HepG2 (cell line): ENCODE measurements at regions not wholly inside any gene's neighbourhood (a gene's known extent, or its start where the extent isn't known, plus 50 kb on each side); places are given as distances from the start of the nearest gene placed in this dataset.

Experiments used
- ATAC-seq: fragments of 200-7000 bp; cut with Tn5 transposase; 3 replicates; pipeline ENCODE4 v1.9.1; 2020; ENCODE audit warnings: mild to moderate bottlenecking, moderate library complexity
- BruUV-seq: library from RNA; stranded (reverse); fragments of 400-500 nt; replicated peaks from 2 replicates; lab custom pipeline; 2021; lab: Mats Ljungman, UMichigan
- CTCF ChIA-PET: fragments of 300-600 bp; formaldehyde crosslinking; extraction: SDS; loops from one replicate; lab custom pipeline; 2021; ENCODE audit warnings: low total read pairs, inconsistent platforms, low intra/inter-chr PET ratio; lab: Yijun Ruan, JAX
- POLR2A ChIA-PET: fragments of 350-600 bp; sonication (Branson Sonifier 250); formaldehyde crosslinking; loops from one replicate; lab custom pipeline; 2020; ENCODE audit warnings: antibody characterized with exemption, inconsistent platforms; lab: Yijun Ruan, JAX
- DNase-seq: peaks from one replicate; pipeline ENCODE4 v3.0.0-alpha.2; 2015; ENCODE audit warnings: low spot score
- FAIRE-seq: peaks from 3 replicates; lab custom pipeline; 2011; peaks lifted over from hg19 to GRCh38; lab: Jason Lieb, UNC
- H2AFZ ChIP-seq: one replicate; pipeline ENCODE4 v1.6.1; 2011; ENCODE audit warnings: low read length, inconsistent platforms
- H3K27ac ChIP-seq: fragments of 300-600 bp; 3 replicates; pipeline ENCODE4 v1.8.0; 2011; ENCODE audit warnings: mixed run types, mild to moderate bottlenecking, mixed read lengths, low read length, inconsistent platforms; ENCODE audit not compliant: insufficient read depth; ENCODE audit errors: extremely low read length
- H3K27me3 ChIP-seq, 2 experiments: fragments of 200-600 bp in 1 of 2; 2 replicates in 1 of 2; 3 replicates in 1 of 2; pipeline versions ENCODE4 v1.6.0 to v1.8.0; 2011; ENCODE audit warnings: low read length in 2 of 2, mild to moderate bottlenecking in 2 of 2, moderate library complexity in 2 of 2, inconsistent platforms in 1 of 2; ENCODE audit not compliant: insufficient read depth in 2 of 2, control insufficient read depth in 1 of 2
- H3K36me3 ChIP-seq, 2 experiments: fragments of 200-600 bp in 1 of 2; replicated peaks in 1 of 2; 2 replicates in 1 of 2; 3 replicates in 1 of 2; pipeline versions ENCODE4 v1.5.1 to v1.8.0; 2011; ENCODE audit warnings: low read length in 2 of 2, inconsistent platforms in 1 of 2; ENCODE audit not compliant: insufficient read depth in 2 of 2, control insufficient read depth in 1 of 2
- H3K4me1 ChIP-seq: 2 replicates; pipeline ENCODE4 v1.5.1; 2012; ENCODE audit warnings: low read length, inconsistent platforms; ENCODE audit not compliant: insufficient read depth
- H3K4me2 ChIP-seq: 2 replicates; pipeline ENCODE4 v1.6.0; 2011; ENCODE audit warnings: low read depth, low read length, inconsistent platforms
- H3K4me3 ChIP-seq, 3 experiments: fragments of 200-600 bp in 1 of 3; sonication (generic), shearing (Covaris generic) in 1 of 3; replicated peaks in 1 of 3; 2 replicates each; pipeline ENCODE4 v1.5.1; 2011 to 2016; ENCODE audit warnings: low read length in 3 of 3, inconsistent platforms in 2 of 3, low read depth in 2 of 3, mild to moderate bottlenecking in 2 of 3, control low read depth in 1 of 3, mixed read lengths in 1 of 3; ENCODE audit not compliant: insufficient read depth in 1 of 3
- H3K79me2 ChIP-seq: one replicate; pipeline ENCODE4 v1.6.1; 2011; ENCODE audit warnings: low read length, inconsistent platforms; ENCODE audit not compliant: insufficient read depth
- H3K9ac ChIP-seq: 2 replicates; pipeline ENCODE4 v1.6.0; 2011; ENCODE audit warnings: mild to moderate bottlenecking, low read depth, low read length, inconsistent platforms; ENCODE audit not compliant: insufficient read depth
- H3K9me3 ChIP-seq: 2 replicates; pipeline ENCODE4 v1.5.1; 2012; ENCODE audit warnings: mild to moderate bottlenecking, low read length
- H4K20me1 ChIP-seq: 2 replicates; pipeline ENCODE4 v1.6.0; 2011; ENCODE audit warnings: inconsistent platforms, mild to moderate bottlenecking, low read length, moderate library complexity; ENCODE audit not compliant: insufficient read depth
- ARNTL ChIP-seq: sonication (generic); formaldehyde crosslinking; IDR thresholded peaks from 2 replicates; pipeline ENCODE4 v1.4.0; 2020; ENCODE audit warnings: mild to moderate bottlenecking, missing genetic modification reagents
- RERE ChIP-seq: IDR thresholded peaks from 2 replicates; pipeline ENCODE4 v1.6.1; 2016; ENCODE audit warnings: low read depth, missing genetic modification reagents, missing compliant biosample characterization
- RFXAP ChIP-seq: sonication (generic); formaldehyde crosslinking; IDR thresholded peaks from 2 replicates; pipeline ENCODE4 v1.4.0; 2020; ENCODE audit warnings: missing genetic modification reagents, borderline replicate concordance
- ZNF432 ChIP-seq: sonication (generic); formaldehyde crosslinking; IDR thresholded peaks from 2 replicates; pipeline ENCODE4 v1.5.0; 2020; ENCODE audit warnings: missing genetic modification reagents, mild to moderate bottlenecking, borderline replicate concordance
- ZNF570 ChIP-seq: sonication (generic); formaldehyde crosslinking; IDR thresholded peaks from 2 replicates; pipeline ENCODE4 v1.4.0; 2020; ENCODE audit warnings: mild to moderate bottlenecking, missing genetic modification reagents, borderline replicate concordance
- ZNF576 ChIP-seq: sonication (generic); formaldehyde crosslinking; IDR thresholded peaks from 2 replicates; pipeline ENCODE4 v1.4.0; 2020; ENCODE audit warnings: mild to moderate bottlenecking, missing genetic modification reagents
- ZNF784 ChIP-seq: sonication (generic); formaldehyde crosslinking; IDR thresholded peaks from 2 replicates; pipeline ENCODE4 v1.5.1; 2020; ENCODE audit warnings: missing genetic modification reagents, mild to moderate bottlenecking, borderline replicate concordance
- ZSCAN29 ChIP-seq: sonication (generic); formaldehyde crosslinking; conservative IDR thresholded peaks from 2 replicates; pipeline ENCODE4 v1.4.0; 2020; ENCODE audit warnings: mild to moderate bottlenecking, missing genetic modification reagents
- ZSCAN30 ChIP-seq: sonication (generic); formaldehyde crosslinking; IDR thresholded peaks from 2 replicates; pipeline ENCODE4 v1.5.0; 2020; ENCODE audit warnings: mild to moderate bottlenecking, missing genetic modification reagents
- WGBS: methylation state at CpG from one replicate; pipeline ENCODE4 v1.1.6; 2017; ENCODE audit warnings: low lambda C conversion rate; 5-methylcytosine and 5-hydroxymethylcytosine counted together
- in situ Hi-C: cut with HindIII; loops from 2 replicates; pipeline ENCODE4 v1.10.0; 2017; ENCODE audit warnings: low pct_unique_long_range_greater_than_20kb; ENCODE audit not compliant: extremely low pct_ligation_motif_present
- intact Hi-C: fragments of 100-400 bp; cut with micrococcal nuclease; formaldehyde crosslinking; loops from one replicate; pipeline ENCODE4 v1.10.0; 2022; ENCODE audit not compliant: unreplicated experiment
- TF ChIP-seq, protein P1 (sequence below): sonication (generic); formaldehyde crosslinking; IDR thresholded peaks from 2 replicates; pipeline ENCODE4 v1.5.1; 2020; ENCODE audit warnings: mild to moderate bottlenecking, moderate library complexity, missing genetic modification reagents

GRCh38 chr15:85867250-85867649 is 72.5 kb upstream of the KLHL25 start:
- TF ChIP-seq, protein P1, sequence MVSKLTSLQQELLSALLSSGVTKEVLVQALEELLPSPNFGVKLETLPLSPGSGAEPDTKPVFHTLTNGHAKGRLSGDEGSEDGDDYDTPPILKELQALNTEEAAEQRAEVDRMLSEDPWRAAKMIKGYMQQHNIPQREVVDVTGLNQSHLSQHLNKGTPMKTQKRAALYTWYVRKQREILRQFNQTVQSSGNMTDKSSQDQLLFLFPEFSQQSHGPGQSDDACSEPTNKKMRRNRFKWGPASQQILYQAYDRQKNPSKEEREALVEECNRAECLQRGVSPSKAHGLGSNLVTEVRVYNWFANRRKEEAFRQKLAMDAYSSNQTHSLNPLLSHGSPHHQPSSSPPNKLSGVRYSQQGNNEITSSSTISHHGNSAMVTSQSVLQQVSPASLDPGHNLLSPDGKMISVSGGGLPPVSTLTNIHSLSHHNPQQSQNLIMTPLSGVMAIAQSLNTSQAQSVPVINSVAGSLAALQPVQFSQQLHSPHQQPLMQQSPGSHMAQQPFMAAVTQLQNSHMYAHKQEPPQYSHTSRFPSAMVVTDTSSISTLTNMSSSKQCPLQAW (CRISPR knock-in tag), result no peak
- TF ChIP-seq ZSCAN29 (CRISPR knock-in tag) (no peak), ZNF576 (CRISPR knock-in tag) (no peak), RERE (CRISPR knock-in tag) (no peak), ARNTL (no peak), ZNF570 (CRISPR knock-in tag) (no peak), ZNF784 (CRISPR knock-in tag) (no peak), ZNF432 (CRISPR knock-in tag) (no peak), ZSCAN30 (CRISPR knock-in tag) (no peak), RFXAP (no peak)
- TF ChIP-seq, all 625 proteins: peak for 0
- Histone ChIP-seq H3K9me3 (no peaks in the 10 kb centered on the region), H3K79me2 (no peaks in the 10 kb centered on the region), H3K27me3 (no peaks in the 10 kb centered on the region; a peak in 2 of 5 replicates), H3K4me2 (no peak overlapping the region), H3K4me1 (no peaks in the 10 kb centered on the region), H3K36me3 (no peaks in the 10 kb centered on the region), H4K20me1 (no peaks in the 10 kb centered on the region; the same call in 1 of the 2 replicates), H3K27ac (no peak overlapping the region), H3K4me3 (no peak overlapping the region), H3K9ac (no peak overlapping the region), H2AFZ (no peak overlapping the region)
- WGBS, result 46% methylated on average over 5 of the region's 5 CpGs
- ChIA-PET CTCF (no interaction called here), POLR2A (no interaction called here)
- no peak for FAIRE-seq
- in situ Hi-C loops (loop anchor here (10.0 to 25.0 kb wide), 4 partner anchors 308 to 1045 kb away; no protein-coding TSS in a partner anchor), intact Hi-C loops (no loop called here)
- BruUV-seq, result no TSS peak
- ATAC-seq, result no peak
- no peak for DNase-seq
